ENCODE measurements at regions not wholly inside any gene's neighbourhood (a gene's known extent, or its start where the extent isn't known, plus 50 kb on each side); places are given as distances from the start of the nearest gene placed in this dataset.

GRCh38 chr4:35526456-35526855 is 717.9 kb downstream of the ARAP2 start:
- TF ChIP-seq, protein P1, sequence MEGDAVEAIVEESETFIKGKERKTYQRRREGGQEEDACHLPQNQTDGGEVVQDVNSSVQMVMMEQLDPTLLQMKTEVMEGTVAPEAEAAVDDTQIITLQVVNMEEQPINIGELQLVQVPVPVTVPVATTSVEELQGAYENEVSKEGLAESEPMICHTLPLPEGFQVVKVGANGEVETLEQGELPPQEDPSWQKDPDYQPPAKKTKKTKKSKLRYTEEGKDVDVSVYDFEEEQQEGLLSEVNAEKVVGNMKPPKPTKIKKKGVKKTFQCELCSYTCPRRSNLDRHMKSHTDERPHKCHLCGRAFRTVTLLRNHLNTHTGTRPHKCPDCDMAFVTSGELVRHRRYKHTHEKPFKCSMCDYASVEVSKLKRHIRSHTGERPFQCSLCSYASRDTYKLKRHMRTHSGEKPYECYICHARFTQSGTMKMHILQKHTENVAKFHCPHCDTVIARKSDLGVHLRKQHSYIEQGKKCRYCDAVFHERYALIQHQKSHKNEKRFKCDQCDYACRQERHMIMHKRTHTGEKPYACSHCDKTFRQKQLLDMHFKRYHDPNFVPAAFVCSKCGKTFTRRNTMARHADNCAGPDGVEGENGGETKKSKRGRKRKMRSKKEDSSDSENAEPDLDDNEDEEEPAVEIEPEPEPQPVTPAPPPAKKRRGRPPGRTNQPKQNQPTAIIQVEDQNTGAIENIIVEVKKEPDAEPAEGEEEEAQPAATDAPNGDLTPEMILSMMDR (conservative IDR thresholded peaks at IDR 0.05; ENCODE audit: low read depth, low read length) = no peak
- TF ChIP-seq EZH2 (IDR thresholded peaks at IDR 0.05; ENCODE audit: low read length, unreplicated experiment) (no peak), EZH2phosphoT487 (IDR thresholded peaks at IDR 0.05; ENCODE audit: borderline replicate concordance, low read length) (no peak)
